ENCODE measurements at regions not wholly inside any gene's neighbourhood (a gene's known extent, or its start where the extent isn't known, plus 50 kb on each side); places are given as distances from the start of the nearest gene placed in this dataset.
A peak's percentile ranks its signal among the peaks of the same experiment; 100 is the strongest.
"Not testable (repeated sequence)": the region's sequence is repeated elsewhere in the genome, so short reads cannot be mapped to it uniquely, and the experiment has no call there.

DNA sequence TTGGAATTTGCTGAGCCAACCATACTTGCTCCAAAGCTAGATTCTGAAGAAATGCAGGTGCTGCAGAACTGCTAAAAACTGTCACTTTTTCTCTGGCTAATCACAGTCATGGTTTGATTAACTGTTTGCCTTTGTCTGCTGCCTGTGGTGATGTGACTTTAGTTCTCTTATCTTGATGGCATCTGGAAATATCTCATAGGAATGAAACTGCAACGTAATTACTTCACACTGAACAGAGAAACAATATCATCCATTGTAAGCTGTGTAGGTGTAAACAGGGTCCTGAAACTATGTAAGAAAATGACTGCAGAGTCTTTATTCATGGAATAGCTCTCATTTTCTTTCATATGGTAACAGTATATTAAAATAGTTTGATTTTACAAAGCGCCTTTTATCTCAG is 721.9 kb upstream of the HS3ST5 start:
- DNase-seq (ENCODE audit: low read depth), result no peak

DNA sequence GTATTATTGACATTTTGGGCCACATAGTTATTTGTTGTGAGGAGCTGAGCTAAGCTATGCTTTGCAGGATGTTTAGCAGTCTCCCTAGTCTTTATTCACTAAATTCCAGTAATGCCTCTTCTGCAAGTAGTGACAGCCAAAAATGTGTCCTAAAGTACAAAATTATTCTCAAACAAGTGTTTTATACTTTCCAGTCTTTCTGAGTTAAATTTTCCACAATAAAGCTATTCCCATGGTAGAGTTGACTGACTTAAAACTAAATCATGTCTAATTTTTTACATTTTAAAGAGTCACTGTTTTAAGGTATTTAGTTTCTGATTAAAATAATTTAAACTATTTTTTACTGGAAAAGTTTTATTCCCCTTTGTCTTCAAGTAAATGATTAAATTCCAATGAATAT is 717.8 kb upstream of the HS3ST5 start:
- no peak for DNase-seq (ENCODE audit: low read depth)

DNA sequence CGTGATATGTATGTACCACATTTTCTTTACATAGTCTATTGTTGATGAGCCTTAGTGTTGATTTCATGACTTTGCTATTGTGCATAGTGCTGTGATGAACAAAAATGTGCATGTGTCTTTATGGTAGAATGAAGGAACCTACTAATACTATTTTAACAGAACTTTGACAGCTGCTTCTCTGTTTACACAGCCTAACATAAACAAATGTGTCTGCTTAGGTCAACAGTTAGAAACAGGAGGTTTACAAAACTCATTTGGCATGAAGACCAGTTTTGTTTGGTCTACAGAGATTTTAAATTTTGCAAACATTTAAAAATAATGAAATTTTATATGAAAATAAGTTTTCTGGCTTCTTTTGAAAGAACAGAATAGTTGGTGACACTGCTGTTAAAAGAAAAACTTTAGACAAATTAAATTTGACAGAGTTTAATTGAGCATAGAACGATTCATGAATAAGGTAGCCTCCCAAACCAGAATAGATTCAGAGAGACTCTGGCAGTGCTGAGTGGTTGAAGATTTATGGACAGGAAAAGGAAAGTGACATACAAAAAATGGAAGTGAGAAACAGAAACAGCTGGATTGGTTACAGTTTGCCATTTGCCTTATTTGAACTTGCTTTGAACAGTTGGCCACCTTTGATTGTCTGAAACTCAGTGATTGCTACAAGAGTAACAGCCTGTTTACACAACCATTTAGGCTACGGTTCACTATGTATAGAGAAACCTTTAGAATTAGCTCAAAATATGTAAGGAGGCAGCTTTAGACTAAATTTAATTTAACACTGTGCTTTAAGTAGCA is 715.8 kb upstream of the HS3ST5 start:
- no peak for DNase-seq (ENCODE audit: low read depth)

DNA sequence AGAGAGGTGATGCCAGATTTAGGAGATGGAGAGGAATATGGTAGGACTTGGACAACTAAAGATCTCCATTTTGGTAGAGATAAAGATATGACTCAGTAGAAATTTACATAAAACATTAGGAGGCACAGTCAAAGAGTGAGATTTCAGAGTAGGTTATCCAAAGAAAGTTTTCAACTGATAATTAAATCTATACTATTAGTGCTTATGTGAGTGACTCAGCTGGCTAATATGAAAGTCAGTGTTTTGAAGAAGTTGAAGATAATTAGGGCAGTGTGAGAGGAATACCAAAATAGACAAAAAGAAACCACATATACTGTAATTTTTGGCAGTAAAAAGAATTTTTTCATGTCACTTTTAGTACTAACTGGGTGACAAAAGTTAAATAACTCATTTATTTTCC is 712.8 kb upstream of the HS3ST5 start:
- no peak for DNase-seq (ENCODE audit: low read depth)

DNA sequence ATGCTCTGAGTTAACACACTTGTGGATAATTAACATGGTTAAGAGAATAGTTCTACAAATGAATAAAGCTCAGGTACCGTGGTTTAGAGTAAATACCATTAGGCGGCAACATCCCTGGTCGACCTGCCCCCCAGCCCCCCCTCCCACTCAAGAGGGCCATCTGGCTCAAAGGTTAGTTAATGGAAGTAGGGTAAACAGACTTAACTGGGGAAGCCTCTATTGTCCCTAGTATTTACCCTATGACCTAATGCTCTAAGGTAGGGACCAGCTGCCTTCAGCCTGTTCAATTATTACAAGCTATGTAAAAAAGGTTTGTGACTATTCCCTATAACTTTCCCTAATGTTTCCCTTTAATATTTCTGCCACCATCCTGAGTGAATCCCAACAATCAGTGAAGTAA is 711.4 kb upstream of the HS3ST5 start:
- DNase-seq (ENCODE audit: low read depth), result not testable (repeated sequence)

DNA sequence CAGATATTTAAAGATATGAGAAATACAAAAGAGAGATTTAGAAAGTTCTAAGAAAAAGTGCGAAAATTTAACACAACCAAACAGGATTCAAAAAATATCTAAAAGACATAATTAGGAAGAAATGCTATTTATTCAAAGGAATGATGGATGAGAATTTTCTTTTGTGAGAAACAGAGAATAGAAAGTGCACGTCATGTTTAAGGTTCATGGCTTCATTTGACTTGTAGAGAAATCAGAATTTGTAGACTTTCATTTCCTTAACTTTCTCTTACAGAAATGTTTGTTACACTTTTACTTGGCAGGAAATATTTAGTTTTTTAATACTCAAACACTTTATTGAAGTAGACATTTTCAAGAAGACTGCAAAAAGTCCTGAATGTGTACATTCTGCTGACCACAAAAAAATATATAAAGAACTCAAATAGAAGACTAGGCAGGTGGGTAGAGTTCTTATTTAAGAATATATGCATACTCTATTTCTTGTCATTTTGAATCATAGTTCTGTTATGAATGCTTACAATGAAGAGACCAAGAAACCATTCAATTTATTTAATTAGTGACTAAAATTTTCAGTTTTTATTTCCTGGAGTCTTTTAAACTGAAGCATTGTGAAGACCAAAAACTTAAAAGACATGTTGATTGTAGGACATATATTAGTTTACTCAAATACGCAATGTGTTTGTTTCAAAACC is 710.5 kb upstream of the HS3ST5 start:
- DNase-seq (ENCODE audit: low read depth), result no peak

DNA sequence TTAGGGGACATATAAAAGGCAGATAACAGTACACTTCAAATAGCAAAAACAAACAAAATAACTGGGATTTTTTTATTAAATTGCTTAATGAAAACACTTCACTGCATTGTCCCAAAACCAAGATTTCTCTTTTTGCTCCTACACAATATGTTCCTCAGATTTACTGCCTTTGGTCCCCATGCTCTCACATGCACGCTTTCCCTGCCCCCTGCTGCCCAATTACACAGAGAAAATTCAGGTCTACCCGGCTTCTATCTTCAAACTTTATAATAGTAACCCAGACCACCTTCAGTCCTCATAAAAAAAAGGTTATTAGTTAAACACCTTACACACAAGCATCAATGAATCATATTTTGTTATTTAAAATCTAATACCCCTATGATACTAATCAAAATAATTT is 673.8 kb upstream of the HS3ST5 start:
- no peak for DNase-seq (ENCODE audit: low read depth)

DNA sequence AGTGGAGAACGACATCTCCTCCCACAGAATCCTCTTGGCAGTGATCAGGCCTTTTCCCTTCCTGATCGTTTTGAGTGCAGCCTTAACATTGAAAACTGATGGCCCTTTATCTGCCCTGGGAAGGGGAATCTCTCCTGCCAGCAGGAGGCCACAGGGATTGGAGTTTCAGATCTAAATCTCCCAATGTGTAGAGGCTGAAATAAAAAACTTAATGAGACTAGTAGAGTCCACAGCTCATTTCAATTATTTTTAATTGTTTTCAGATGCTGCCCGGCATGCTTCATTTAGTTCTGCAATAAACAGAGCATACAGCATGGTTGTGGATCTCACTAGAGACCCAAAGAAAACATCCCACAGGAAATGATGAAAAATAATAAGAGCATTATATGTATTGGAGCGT is 662.2 kb upstream of the HS3ST5 start:
- DNase-seq (ENCODE audit: low read depth), result no peak

DNA sequence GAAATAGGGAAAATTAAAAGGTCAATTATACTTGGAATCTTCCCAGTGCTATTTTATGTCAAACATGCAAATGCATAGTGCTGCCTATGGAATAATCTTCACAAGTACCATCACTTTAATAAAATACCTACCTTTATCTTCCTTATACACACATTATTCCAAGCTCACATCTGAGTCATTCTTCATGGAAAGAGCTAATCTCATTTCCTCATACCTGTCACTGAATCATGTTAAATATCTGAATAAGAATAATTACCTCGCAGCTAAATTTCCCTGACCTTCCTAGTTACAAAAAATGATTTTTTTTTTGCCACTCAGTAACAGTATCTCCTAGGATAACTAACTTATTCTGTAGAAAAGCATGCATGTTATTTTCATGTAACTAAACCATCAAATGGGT is 661.4 kb upstream of the HS3ST5 start:
- no peak for DNase-seq (ENCODE audit: low read depth)

DNA sequence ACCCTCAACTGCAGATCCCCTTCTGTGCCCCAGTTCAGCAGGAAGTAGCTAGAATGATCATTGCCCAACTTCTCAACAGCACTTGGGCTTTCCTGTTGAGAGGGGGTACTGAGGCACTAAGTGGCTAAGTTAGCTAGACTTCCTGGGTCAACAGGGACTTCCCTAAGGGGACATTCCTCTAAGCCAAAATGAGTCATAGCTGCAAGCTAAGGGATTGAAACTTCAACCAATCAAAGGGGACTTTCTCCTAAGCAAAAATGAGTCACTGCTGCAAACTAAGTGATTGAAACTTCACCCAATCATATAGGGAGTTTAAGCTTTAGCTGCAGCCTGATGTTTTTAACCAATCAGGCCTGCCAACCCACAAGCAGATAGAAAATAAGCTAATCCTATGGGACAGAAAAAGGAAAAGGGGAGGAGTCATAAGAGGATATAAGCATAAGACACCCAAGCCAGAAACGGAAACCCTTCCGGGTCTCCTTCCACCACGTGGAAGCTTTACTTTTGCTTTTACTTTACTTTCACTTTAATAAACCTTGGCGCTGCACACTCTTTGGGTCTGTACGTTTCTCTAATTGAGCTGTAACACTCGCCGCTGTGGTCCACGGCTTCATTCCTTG is 659.0 kb upstream of the HS3ST5 start:
- no peak for DNase-seq (ENCODE audit: low read depth)

DNA sequence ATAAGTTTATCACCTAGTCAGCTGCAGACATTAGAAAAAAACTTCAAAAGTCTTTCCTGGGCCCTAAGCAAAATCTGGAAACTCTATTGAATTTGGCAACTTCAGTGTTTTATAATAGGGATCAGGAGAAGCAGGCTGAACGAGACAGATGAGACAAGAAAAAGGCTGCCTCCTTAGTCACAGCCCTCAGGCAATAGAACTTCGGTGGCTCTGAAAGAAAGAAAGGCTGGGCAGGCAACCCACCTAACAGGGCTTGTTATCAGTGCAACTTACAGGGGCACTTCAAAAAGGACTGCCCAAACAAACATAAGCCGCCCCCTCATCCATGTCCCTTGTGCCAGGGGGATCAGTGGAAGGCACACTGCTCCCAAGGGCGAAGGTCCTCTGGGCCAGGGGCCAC is 657.9 kb upstream of the HS3ST5 start:
- DNase-seq (ENCODE audit: low read depth), result no peak

DNA sequence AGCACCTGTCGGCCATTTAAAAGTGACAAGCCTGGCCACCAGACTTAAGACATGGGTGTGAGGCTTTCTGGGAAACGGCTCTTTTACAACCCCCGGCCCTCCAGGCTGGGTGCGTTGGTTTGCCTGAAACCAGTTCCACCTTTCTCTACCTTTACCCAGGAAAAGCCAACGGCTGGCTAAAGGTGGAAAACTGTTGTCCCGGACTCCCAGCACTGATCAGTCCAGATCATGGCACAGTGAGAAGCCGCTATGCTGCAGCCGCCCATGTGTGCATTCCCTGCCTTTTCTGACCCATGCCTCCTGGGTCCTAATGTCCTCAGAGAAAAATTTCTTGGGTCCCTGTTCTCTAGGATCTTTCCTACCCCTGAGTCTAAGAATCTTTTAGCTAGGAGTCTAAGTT is 655.7 kb upstream of the HS3ST5 start:
- no peak for DNase-seq (ENCODE audit: low read depth)

DNA sequence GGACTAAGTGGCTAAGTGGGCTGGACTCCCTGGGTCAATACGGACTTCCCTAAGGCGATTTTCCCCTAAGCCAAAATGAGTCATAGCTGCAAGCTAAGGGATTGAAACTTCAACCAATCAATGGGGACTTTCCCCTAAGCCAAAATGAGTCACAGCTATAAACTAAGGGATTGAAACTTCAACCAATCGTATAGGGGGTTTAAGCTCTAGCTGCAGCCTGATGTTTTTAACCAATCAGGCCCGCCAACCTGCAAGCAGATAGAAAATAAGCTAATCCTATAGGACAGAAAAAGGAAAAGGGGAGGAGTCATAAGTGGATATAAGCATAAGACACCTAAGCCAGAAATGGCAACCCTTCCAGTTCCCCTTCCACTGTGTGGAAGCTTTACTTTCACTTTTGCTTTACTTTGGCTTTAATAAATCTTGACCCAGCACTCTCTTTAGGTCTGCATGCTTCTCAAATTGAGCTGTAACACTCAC is 655.0 kb upstream of the HS3ST5 start:
- DNase-seq (ENCODE audit: low read depth), result no peak

DNA sequence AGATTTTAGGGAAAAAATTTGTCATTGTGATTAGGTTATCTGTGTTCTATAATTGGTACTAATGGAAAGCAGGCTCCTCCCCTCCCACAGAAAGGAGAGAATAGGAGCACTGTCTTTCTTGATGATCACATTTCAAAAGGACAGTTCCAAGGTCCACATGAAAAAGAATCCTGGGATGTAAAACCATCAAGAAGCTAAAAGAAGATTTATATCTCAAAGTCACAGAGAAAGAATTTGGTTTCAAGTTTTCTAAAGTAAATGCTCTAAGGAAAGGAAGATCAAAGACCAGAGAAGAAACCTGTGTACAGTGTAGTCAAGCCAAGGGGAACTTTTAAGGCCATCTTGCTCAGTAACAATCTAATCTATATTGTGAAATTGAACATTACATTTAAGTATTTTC is 652.7 kb upstream of the HS3ST5 start:
- no peak for DNase-seq (ENCODE audit: low read depth)

DNA sequence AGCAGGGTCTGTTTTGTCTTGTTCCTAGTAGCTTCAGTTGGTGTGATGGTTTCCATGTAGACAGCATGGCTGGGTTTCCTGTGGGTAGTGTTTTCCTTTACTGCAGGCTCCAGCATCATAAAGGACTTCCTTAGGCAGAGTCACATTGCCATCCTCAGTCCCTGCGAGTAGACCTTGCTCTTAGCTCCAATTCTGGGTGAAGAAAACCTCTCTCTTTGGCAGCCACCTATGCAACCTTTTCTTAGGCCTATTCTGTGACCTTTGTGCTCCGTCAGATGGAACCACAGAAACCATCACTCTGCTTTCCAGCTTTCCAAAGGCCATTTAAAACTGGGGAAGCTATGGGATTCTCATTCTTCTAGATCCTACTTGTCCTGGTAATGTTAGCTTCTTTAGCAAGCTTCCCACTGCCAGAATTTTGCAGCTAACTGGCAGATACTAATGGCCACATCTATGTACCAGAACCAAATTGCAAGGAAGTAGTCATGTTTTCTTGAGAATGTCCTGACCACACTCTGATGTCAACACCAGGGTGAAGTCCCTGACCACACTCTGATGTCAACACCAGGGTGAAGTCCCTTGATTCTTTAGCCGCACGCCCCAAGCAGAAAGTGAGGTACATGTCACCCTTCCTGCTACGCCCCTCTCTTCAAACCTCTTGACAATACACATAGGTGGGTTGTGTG is 646.6 kb upstream of the HS3ST5 start:
- DNase-seq (ENCODE audit: low read depth), result peak; percentile 0

DNA sequence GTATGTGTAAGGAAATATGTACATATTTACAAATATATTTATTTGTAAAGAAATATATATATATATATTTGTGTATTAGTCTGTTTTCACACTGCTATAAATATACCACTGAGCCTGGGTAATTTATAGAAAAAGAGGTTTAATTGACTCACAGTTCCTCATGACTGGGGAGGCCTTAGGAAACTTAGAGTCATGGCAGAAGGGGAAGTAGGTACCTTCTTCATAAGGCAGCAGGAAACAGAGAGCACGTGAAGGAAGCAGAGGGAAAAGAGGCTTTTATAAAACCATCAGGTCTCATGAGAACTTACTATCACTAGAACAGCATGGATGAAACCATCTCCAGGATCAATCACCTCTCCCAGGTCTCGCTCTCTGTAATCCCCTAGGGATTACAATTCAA is 644.5 kb upstream of the HS3ST5 start:
- no peak for DNase-seq (ENCODE audit: low read depth)

DNA sequence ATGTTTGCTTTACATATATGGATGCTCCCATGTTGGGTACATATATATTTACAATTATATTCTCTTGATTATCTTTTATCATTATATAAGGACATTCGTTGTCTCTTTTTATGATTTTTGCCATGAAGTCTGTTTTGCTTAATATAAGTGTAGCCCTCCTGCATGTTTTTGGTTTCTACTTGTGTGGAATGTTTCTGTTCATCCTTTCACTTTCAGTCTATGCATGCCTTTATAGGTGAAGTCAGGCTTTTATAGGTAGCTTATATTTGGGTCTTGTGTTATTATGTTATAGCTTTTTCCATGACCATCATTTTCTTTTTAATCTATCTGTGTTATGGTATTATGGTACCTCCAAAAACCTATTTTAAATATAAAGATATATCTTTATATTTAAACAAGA is 612.5 kb upstream of the HS3ST5 start:
- no peak for DNase-seq (ENCODE audit: low read depth)

DNA sequence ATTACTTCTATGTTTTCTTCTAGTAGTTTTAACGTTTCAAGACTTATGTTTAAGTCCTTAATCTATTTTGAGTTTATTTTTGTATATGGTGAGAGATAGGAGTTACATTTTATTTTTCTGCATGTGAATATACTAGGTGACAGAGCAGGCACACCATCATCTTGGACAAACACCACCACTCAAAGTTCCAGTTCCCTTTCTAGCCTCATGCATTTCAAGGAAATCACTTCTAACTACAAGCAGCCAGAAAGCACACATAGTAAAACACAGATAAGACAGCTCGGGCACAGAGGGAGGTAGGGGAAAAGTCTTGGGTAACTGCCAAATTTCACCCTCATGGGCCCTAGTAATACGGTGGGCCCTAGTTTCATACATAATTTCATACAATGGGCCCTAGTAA is 609.4 kb upstream of the HS3ST5 start:
- no peak for DNase-seq (ENCODE audit: low read depth)

DNA sequence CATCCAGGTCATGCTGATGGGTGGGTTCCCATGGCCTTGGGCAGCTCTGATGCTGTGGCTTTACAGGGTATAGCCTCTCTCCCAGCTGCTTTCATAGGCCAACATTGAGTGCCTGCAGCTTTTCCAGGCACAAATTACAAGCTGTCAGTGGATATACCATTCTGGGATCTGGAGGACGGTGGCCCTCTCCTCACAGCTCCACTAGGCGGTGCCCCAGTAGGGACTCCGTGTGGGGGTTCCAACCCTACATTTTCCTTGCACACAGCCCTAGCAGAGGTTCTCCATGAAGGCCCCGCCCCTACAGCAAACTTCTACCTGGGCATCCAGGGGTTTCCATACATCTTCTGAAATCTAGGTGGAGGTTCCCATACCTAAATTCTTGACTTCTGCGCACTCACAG is 602.6 kb upstream of the HS3ST5 start:
- no peak for DNase-seq (ENCODE audit: low read depth)

DNA sequence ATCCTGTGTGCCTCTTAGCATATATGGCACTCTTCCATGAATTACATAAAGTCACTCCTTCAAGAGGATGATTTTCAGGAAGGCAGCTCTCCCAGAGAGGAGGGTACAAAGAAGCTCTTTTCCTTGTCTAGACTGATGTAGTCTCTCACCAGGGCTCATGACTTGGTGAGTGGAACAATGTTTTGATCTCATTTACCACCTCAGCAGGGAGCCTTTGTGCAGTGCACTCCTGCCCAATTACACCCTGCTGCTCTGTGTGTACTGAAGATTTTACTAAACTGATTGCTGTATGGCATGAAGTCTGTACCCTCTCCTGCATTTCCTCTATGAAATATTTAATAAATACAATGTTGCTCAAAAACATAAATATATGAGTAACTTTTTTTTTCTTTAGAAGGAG is 598.3 kb upstream of the HS3ST5 start:
- DNase-seq (ENCODE audit: low read depth), result no peak

DNA sequence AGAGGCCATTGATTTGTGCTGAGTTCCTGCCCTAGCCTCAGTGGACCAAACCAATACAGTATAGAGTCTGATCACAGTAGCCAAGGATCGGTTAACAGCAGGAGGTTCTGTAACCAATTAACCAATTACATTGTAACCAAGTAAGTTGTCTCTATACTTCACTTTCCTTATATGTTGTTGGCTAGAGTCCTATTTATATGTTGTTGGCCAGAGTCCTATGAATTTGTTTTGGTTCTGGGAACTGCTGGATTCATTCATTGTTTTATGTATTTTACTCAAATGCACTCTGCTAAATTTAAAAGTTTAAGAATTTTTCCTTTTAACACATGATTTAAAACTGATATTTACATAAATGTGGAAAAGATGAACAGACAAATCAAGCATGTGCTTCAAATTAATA is 597.4 kb upstream of the HS3ST5 start:
- DNase-seq (ENCODE audit: low read depth), result no peak

DNA sequence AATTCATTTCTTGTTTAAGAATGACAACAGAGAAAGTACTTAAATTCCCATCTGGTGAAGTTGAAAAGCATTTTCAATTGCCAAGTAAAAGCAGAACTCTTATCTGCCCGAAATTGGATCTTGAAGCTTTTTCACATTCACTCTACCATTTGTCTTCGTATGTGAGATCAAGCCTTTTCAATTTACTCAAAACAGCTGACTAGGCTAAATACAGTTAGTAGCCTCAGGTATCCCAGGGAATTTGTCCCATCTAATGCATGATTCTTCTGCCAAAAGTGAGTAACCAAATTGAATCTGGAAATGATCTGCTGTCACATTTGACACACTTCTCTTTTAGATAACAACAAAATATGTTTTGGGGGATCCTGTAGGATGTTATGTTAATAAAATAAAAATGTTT is 596.8 kb upstream of the HS3ST5 start:
- DNase-seq (ENCODE audit: low read depth), result no peak

DNA sequence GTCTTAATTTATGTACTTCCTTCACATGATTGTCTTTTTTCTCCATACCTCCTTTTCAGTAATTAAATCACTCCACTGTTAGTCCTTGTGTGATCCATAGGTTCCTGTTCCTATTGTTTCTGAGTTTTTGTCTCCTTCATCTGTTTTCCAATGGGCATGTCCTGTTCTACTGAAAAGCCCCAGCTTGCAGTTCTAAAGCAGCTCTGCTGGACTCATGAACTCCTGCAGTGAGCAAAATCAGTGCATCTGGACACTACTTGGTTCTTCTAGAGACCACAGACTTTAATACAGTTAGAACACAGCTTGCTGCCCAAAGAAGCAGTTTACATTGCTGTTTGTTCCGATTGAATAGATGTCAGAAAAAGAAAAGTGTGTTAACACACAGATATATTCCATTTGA is 593.3 kb upstream of the HS3ST5 start:
- DNase-seq (ENCODE audit: low read depth), result no peak

All from stimulated activated CD8-positive, alpha-beta memory T cell treated with anti-CD3 and anti-CD28 coated beads, Interleukin-12 subunit alpha, Interleukin-12 subunit beta, amount 100 ng/mL, for 1 hour (primary cell).